KMS-11 (cell line): ENCODE measurements at regions not wholly inside any gene's neighbourhood (a gene's known extent, or its start where the extent isn't known, plus 50 kb on each side); places are given as distances from the start of the nearest gene placed in this dataset.

Experiments
- H2AFZ ChIP-seq: fragments of 200-600 bp; sonication (generic); 2 replicates; pipeline ENCODE4 v1.6.1; 2016; ENCODE audit warnings: antibody characterized with exemption, mixed run types, low read depth
- H3K27ac ChIP-seq: fragments of 200-600 bp; sonication (generic); 2 replicates; pipeline ENCODE4 v1.6.1; 2016; ENCODE audit warnings: mild to moderate bottlenecking, mixed run types
- H3K27me3 ChIP-seq: fragments of 200-600 bp; sonication (generic); 2 replicates; pipeline ENCODE4 v1.6.1; 2017; ENCODE audit warnings: mild to moderate bottlenecking, low read depth, mixed run types, moderate library complexity; ENCODE audit not compliant: insufficient read depth
- H3K36me3 ChIP-seq: fragments of 200-600 bp; sonication (generic); 2 replicates; pipeline ENCODE4 v1.6.1; 2017; ENCODE audit warnings: mild to moderate bottlenecking, mixed run types; ENCODE audit not compliant: insufficient read depth
- H3K4me1 ChIP-seq: fragments of 200-600 bp; sonication (generic); 2 replicates; pipeline ENCODE4 v1.6.1; 2016; ENCODE audit warnings: mild to moderate bottlenecking, low read depth, mixed run types; ENCODE audit not compliant: poor library complexity, severe bottlenecking
- H3K4me2 ChIP-seq: fragments of 200-600 bp; sonication (generic); 2 replicates; pipeline ENCODE4 v1.7.0; 2016; ENCODE audit warnings: mild to moderate bottlenecking, mixed run types
- H3K4me3 ChIP-seq: fragments of 200-600 bp; sonication (generic); IDR thresholded peaks from 2 replicates; pipeline ENCODE4 v1.6.1; 2017; ENCODE audit warnings: low read depth, low read length, mixed read lengths; ENCODE audit not compliant: insufficient read depth
- H3K79me2 ChIP-seq: fragments of 200-600 bp; sonication (generic); 2 replicates; pipeline ENCODE4 v1.6.1; 2016; ENCODE audit warnings: low read depth, mixed run types; ENCODE audit not compliant: insufficient read depth
- H3K9ac ChIP-seq: fragments of 200-600 bp; sonication (generic); 2 replicates; pipeline ENCODE4 v1.6.1; 2016; ENCODE audit warnings: mild to moderate bottlenecking, mixed run types
- H4K20me1 ChIP-seq: fragments of 200-600 bp; sonication (generic); 2 replicates; pipeline ENCODE4 v1.6.1; 2016; ENCODE audit warnings: mild to moderate bottlenecking, mixed run types; ENCODE audit not compliant: insufficient read depth
- CTCF ChIP-seq: fragments of 200-600 bp; sonication (generic); conservative IDR thresholded peaks from 2 replicates; pipeline ENCODE4 v1.6.1; 2017; ENCODE audit warnings: low read depth, mild to moderate bottlenecking, antibody characterized with exemption, low read length, moderate library complexity, mixed read lengths

DNA sequence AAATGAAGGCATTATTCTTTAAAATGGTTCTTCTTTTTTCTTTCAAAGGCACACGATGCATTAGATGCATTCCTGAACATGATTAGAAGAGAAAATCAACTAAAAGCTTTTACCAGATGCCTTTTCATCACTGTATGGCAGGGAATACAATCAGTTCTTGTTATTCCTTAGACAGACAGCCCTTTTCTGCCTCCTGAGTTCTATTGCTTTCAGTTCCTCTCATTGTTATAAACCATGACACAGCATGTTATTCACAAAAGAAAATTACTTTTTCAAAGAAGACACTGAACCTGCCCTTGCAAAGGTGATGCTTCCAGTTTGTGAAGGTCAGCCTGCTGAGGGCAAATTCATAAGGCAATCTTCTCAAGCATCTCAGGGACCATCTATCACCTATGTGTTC lies 70.1 kb downstream of the FAM181B start:
- H4K20me1 ChIP-seq = no peaks in the 10 kb centered on the region
- no peaks in the 10 kb centered on the region for H3K4me1 ChIP-seq
- H3K4me3 ChIP-seq = no peak overlapping the region
- no peak overlapping the region for H3K4me2 ChIP-seq
- H3K27me3 ChIP-seq = no peaks in the 10 kb centered on the region
- H3K36me3 ChIP-seq = no peaks in the 10 kb centered on the region
- no peaks in the 10 kb centered on the region for H3K79me2 ChIP-seq
- no peak overlapping the region for H3K27ac ChIP-seq
- no peak for TF ChIP-seq CTCF
- H2AFZ ChIP-seq = no peak overlapping the region
- no peak overlapping the region for H3K9ac ChIP-seq

DNA sequence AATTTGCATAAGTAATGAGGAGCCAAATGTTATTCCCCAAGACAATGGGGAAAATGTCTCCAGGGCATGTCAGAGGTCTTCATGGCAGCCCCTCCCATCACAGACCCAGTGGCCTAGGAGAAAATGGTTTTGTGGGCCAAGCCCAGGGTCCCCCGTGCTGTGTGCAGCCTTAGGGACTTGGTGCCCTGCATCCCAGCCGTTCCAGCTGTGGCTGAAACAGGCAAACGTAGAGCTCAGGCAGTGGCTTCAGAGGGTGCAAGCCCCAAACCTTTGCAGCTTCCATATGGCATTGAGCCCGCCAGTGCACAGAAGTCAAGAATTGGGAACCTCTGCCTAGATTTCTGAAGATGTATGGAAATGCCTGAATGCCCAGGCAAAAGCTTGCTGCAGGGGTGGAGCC lies 79.9 kb downstream of the FAM181B start:
- H3K4me2 ChIP-seq = no peak overlapping the region
- TF ChIP-seq CTCF = no peak
- no peaks in the 10 kb centered on the region for H3K79me2 ChIP-seq
- no peaks in the 10 kb centered on the region for H3K4me1 ChIP-seq
- H3K27me3 ChIP-seq = no peaks in the 10 kb centered on the region
- no peaks in the 10 kb centered on the region for H4K20me1 ChIP-seq
- H3K27ac ChIP-seq = no peak overlapping the region
- no peak overlapping the region for H3K9ac ChIP-seq
- no peak overlapping the region for H2AFZ ChIP-seq
- no peak overlapping the region for H3K4me3 ChIP-seq
- no peaks in the 10 kb centered on the region for H3K36me3 ChIP-seq

DNA sequence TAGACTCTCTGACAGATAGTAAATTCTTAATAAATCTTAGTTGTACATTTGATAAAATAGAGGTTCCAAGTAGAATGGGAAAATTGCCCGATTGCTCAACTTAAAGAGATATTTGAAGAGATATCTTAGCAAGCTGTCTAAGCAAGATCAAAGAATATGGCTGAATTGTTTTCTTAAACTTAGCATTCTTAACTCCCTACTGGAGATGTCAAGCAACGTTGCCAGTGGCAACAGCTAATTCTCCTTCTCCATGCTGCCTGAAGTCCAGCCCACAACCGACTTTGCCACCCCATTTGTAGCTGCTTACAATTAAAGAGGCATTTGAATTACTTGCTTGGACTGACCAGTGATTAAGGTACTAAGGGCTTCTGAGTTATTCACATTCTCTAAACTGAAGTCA lies 94.4 kb downstream of the FAM181B start:
- H3K4me2 ChIP-seq = no peak overlapping the region
- no peaks in the 10 kb centered on the region for H3K27me3 ChIP-seq
- H3K79me2 ChIP-seq = no peaks in the 10 kb centered on the region
- no peak overlapping the region for H3K27ac ChIP-seq
- TF ChIP-seq CTCF = no peak
- no peaks in the 10 kb centered on the region for H4K20me1 ChIP-seq
- H3K4me1 ChIP-seq = no peaks in the 10 kb centered on the region
- no peak overlapping the region for H2AFZ ChIP-seq
- H3K4me3 ChIP-seq = no peak overlapping the region
- H3K9ac ChIP-seq = no peak overlapping the region
- H3K36me3 ChIP-seq = no peaks in the 10 kb centered on the region

DNA sequence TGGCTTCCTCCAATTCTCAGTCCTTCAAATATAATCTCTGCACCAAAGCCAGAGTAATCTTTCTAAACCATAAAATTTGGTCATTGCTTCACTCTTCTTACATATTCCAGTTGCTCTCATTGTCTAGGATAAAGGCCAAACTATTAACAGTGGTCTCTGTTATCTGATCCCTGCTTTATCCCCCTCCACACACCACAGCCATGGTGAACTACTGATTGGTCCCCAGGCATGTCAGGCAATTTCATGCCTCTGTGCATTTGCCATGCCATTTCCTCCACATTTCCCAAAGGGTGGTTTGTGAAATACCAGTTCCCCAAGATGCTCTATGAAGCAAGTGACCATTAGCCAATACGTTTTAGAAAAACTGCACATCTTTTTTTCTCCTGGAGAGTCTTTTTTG lies 97.0 kb downstream of the FAM181B start:
- Histone ChIP-seq H4K20me1 (no peaks in the 10 kb centered on the region), H3K4me2 (no peak overlapping the region), H3K27ac (no peak overlapping the region), H3K36me3 (no peaks in the 10 kb centered on the region), H3K27me3 (no peaks in the 10 kb centered on the region), H3K4me3 (no peak overlapping the region), H3K79me2 (no peaks in the 10 kb centered on the region), H3K4me1 (no peaks in the 10 kb centered on the region), H2AFZ (no peak overlapping the region), H3K9ac (no peak overlapping the region)
- TF ChIP-seq CTCF = no peak

- Histone ChIP-seq H3K27ac (no peak overlapping the region), H3K9ac (no peak overlapping the region), H2AFZ (no peak overlapping the region), H4K20me1 (no peaks in the 10 kb centered on the region), H3K36me3 (no peaks in the 10 kb centered on the region), H3K4me2 (no peak overlapping the region), H3K4me3 (no peak overlapping the region), H3K27me3 (no peaks in the 10 kb centered on the region), H3K79me2 (no peaks in the 10 kb centered on the region), H3K4me1 (no peaks in the 10 kb centered on the region)
- no peak for TF ChIP-seq CTCF
Measured at GRCh38 chr11:82634091-82634490, 99.6 kb downstream of the FAM181B start.
